ENCODE measurements at regions not wholly inside any gene's neighbourhood (a gene's known extent, or its start where the extent isn't known, plus 50 kb on each side); places are given as distances from the start of the nearest gene placed in this dataset.
A peak's percentile ranks its signal among the peaks of the same experiment; 100 is the strongest.

DNA sequence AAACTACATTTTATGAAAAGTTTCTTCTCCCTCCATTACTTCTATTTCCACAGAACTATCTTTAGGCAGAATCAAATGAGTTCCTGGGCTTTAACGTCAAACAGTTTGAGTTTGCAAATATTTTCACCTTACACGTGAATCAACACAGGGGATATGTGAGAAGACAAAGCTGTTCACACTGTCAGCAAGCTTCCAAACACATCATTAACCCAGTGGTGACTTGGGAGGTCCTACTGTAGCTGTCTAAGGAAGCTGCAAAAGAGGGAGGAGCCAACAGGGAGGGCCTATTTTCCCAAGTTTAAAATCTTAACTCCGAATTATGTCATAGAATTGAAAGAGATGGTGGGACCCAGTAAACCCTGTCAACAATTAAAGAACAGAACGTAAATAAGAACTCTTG lies 337.8 kb upstream of the DNAJC19 start:
- Histone ChIP-seq H2AFZ (no peak overlapping the region), H3K27me3 (ENCODE audit: insufficient read depth) (no peaks in the 10 kb centered on the region), H3K9me2 (ENCODE audit: insufficient read depth) (no peaks in the 10 kb centered on the region), H3K79me2 (replicated peaks; ENCODE audit: insufficient read depth) (no peaks in the 10 kb centered on the region), H3K4me1 (ENCODE audit: insufficient read depth) (0 out of 2 replicates have a peak, but pooled peaks cover 4% of the 10 kb centered on the region), H4K20me1 (replicated peaks; ENCODE audit: insufficient read depth) (no peaks in the 10 kb centered on the region), H3F3A (replicated peaks; ENCODE audit: low read depth) (no peaks in the 10 kb centered on the region), H3K4me2 (no peak overlapping the region), H3K4me3 (no peak overlapping the region), H3K36me3 (ENCODE audit: insufficient read depth) (no peaks in the 10 kb centered on the region), H3K27ac (ENCODE audit: low read depth) (no peak overlapping the region)
- Mint-ChIP-seq H3K27me3 (ENCODE audit: insufficient read depth, low read depth, poor library complexity) (no peaks in the 10 kb centered on the region), H3K4me1 (peaks cover 6% of the 10 kb centered on the region), H3K4me3 (no peak overlapping the region), H3K36me3 (ENCODE audit: low read depth) (0 out of 3 replicates have a peak, but pooled peaks cover under 1% of the 10 kb centered on the region), H3K27ac (no peak overlapping the region), H3K9me3 (no peaks in the 10 kb centered on the region)
- ATAC-seq (peak; percentile 77), DNase-seq (ENCODE audit: low spot score) (peak; percentile 22)
- TF ChIP-seq JUNB (IDR thresholded peaks at IDR 0.05; ENCODE audit: unreplicated experiment) (no peak), EZH2phosphoT487 (IDR thresholded peaks at IDR 0.05; ENCODE audit: unreplicated experiment) (no peak), POLR2AphosphoS5 (IDR thresholded peaks at IDR 0.05; ENCODE audit: low read depth) (no peak), EZH2 (IDR thresholded peaks at IDR 0.05; ENCODE audit: low read depth, unreplicated experiment) (no peak), ZNF331 (CRISPR knock-in tag; IDR thresholded peaks at IDR 0.05; ENCODE audit: low read depth) (no peak), CREB1 (CRISPR knock-in tag; IDR thresholded peaks at IDR 0.05; ENCODE audit: low read depth) (no peak), NANOG (IDR thresholded peaks at IDR 0.05; ENCODE audit: borderline replicate concordance) (no peak), STAT1 (IDR thresholded peaks at IDR 0.05; ENCODE audit: unreplicated experiment) (no peak), ZNF114 (CRISPR knock-in tag; IDR thresholded peaks at IDR 0.05) (no peak)
- TF ChIP-seq, protein P1, sequence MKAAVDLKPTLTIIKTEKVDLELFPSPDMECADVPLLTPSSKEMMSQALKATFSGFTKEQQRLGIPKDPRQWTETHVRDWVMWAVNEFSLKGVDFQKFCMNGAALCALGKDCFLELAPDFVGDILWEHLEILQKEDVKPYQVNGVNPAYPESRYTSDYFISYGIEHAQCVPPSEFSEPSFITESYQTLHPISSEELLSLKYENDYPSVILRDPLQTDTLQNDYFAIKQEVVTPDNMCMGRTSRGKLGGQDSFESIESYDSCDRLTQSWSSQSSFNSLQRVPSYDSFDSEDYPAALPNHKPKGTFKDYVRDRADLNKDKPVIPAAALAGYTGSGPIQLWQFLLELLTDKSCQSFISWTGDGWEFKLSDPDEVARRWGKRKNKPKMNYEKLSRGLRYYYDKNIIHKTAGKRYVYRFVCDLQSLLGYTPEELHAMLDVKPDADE (IDR thresholded peaks at IDR 0.05) = no peak
- TF ChIP-seq, protein P2, sequence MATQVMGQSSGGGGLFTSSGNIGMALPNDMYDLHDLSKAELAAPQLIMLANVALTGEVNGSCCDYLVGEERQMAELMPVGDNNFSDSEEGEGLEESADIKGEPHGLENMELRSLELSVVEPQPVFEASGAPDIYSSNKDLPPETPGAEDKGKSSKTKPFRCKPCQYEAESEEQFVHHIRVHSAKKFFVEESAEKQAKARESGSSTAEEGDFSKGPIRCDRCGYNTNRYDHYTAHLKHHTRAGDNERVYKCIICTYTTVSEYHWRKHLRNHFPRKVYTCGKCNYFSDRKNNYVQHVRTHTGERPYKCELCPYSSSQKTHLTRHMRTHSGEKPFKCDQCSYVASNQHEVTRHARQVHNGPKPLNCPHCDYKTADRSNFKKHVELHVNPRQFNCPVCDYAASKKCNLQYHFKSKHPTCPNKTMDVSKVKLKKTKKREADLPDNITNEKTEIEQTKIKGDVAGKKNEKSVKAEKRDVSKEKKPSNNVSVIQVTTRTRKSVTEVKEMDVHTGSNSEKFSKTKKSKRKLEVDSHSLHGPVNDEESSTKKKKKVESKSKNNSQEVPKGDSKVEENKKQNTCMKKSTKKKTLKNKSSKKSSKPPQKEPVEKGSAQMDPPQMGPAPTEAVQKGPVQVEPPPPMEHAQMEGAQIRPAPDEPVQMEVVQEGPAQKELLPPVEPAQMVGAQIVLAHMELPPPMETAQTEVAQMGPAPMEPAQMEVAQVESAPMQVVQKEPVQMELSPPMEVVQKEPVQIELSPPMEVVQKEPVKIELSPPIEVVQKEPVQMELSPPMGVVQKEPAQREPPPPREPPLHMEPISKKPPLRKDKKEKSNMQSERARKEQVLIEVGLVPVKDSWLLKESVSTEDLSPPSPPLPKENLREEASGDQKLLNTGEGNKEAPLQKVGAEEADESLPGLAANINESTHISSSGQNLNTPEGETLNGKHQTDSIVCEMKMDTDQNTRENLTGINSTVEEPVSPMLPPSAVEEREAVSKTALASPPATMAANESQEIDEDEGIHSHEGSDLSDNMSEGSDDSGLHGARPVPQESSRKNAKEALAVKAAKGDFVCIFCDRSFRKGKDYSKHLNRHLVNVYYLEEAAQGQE (IDR thresholded peaks at IDR 0.05; ENCODE audit: unreplicated experiment) = no peak
- TF ChIP-seq, protein P3, sequence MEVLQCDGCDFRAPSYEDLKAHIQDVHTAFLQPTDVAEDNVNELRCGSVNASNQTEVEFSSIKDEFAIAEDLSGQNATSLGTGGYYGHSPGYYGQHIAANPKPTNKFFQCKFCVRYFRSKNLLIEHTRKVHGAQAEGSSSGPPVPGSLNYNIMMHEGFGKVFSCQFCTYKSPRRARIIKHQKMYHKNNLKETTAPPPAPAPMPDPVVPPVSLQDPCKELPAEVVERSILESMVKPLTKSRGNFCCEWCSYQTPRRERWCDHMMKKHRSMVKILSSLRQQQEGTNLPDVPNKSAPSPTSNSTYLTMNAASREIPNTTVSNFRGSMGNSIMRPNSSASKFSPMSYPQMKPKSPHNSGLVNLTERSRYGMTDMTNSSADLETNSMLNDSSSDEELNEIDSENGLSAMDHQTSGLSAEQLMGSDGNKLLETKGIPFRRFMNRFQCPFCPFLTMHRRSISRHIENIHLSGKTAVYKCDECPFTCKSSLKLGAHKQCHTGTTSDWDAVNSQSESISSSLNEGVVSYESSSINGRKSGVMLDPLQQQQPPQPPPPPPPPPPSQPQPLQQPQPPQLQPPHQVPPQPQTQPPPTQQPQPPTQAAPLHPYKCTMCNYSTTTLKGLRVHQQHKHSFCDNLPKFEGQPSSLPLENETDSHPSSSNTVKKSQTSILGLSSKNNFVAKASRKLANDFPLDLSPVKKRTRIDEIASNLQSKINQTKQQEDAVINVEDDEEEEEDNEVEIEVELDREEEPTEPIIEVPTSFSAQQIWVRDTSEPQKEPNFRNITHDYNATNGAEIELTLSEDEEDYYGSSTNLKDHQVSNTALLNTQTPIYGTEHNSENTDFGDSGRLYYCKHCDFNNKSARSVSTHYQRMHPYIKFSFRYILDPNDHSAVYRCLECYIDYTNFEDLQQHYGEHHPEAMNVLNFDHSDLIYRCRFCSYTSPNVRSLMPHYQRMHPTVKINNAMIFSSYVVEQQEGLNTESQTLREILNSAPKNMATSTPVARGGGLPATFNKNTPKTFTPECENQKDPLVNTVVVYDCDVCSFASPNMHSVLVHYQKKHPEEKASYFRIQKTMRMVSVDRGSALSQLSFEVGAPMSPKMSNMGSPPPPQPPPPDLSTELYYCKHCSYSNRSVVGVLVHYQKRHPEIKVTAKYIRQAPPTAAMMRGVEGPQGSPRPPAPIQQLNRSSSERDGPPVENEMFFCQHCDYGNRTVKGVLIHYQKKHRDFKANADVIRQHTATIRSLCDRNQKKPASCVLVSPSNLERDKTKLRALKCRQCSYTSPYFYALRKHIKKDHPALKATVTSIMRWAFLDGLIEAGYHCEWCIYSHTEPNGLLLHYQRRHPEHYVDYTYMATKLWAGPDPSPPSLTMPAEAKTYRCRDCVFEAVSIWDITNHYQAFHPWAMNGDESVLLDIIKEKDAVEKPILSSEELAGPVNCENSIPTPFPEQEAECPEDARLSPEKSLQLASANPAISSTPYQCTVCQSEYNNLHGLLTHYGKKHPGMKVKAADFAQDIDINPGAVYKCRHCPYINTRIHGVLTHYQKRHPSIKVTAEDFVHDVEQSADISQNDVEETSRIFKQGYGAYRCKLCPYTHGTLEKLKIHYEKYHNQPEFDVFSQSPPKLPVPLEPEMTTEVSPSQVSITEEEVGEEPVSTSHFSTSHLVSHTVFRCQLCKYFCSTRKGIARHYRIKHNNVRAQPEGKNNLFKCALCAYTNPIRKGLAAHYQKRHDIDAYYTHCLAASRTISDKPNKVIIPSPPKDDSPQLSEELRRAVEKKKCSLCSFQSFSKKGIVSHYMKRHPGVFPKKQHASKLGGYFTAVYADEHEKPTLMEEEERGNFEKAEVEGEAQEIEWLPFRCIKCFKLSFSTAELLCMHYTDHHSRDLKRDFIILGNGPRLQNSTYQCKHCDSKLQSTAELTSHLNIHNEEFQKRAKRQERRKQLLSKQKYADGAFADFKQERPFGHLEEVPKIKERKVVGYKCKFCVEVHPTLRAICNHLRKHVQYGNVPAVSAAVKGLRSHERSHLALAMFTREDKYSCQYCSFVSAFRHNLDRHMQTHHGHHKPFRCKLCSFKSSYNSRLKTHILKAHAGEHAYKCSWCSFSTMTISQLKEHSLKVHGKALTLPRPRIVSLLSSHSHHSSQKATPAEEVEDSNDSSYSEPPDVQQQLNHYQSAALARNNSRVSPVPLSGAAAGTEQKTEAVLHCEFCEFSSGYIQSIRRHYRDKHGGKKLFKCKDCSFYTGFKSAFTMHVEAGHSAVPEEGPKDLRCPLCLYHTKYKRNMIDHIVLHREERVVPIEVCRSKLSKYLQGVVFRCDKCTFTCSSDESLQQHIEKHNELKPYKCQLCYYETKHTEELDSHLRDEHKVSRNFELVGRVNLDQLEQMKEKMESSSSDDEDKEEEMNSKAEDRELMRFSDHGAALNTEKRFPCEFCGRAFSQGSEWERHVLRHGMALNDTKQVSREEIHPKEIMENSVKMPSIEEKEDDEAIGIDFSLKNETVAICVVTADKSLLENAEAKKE (CRISPR knock-in tag; IDR thresholded peaks at IDR 0.05) = no peak
- TF ChIP-seq, protein P4, sequence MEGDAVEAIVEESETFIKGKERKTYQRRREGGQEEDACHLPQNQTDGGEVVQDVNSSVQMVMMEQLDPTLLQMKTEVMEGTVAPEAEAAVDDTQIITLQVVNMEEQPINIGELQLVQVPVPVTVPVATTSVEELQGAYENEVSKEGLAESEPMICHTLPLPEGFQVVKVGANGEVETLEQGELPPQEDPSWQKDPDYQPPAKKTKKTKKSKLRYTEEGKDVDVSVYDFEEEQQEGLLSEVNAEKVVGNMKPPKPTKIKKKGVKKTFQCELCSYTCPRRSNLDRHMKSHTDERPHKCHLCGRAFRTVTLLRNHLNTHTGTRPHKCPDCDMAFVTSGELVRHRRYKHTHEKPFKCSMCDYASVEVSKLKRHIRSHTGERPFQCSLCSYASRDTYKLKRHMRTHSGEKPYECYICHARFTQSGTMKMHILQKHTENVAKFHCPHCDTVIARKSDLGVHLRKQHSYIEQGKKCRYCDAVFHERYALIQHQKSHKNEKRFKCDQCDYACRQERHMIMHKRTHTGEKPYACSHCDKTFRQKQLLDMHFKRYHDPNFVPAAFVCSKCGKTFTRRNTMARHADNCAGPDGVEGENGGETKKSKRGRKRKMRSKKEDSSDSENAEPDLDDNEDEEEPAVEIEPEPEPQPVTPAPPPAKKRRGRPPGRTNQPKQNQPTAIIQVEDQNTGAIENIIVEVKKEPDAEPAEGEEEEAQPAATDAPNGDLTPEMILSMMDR (conservative IDR thresholded peaks at IDR 0.05; ENCODE audit: low read depth in 2 of 2) = no peak

Data from GM23338 (cell line).